ENCODE measurements at regions not wholly inside any gene's neighbourhood (a gene's known extent, or its start where the extent isn't known, plus 50 kb on each side); places are given as distances from the start of the nearest gene placed in this dataset.

- H3K36me3 Mint-ChIP-seq (ENCODE audit: insufficient read depth, unreplicated experiment), result no peaks in the 10 kb centered on the region
- CTCF ChIA-PET, result no interaction called here
- H3K27me3 Mint-ChIP-seq (ENCODE audit: insufficient read depth, unreplicated experiment), result no peaks in the 10 kb centered on the region
- no peaks in the 10 kb centered on the region for H3K27me3 ChIP-seq (replicated peaks; ENCODE audit: control insufficient read depth, insufficient read depth, low read length)
- peaks cover 8% of the 10 kb centered on the region; the same call in 1 of the 2 replicates for H3K9me3 ChIP-seq
- DNase-seq, result no peak
- H3K4me3 Mint-ChIP-seq (ENCODE audit: unreplicated experiment), result no peak overlapping the region
- peaks cover 14% of the 10 kb centered on the region for H3K4me1 ChIP-seq
- intact Hi-C loops (cut with micrococcal nuclease; ENCODE audit: unreplicated experiment), result loop anchor here (10.0 kb wide), 1 partner anchor 494 kb away; no protein-coding TSS in a partner anchor
- peaks cover 21% of the 10 kb centered on the region for H3K9me3 Mint-ChIP-seq (ENCODE audit: unreplicated experiment)
- no TSS peak for BruUV-seq (replicated peaks)
- H3K4me3 ChIP-seq (ENCODE audit: low read depth, low read length), result no peak overlapping the region
- H3K27ac Mint-ChIP-seq (ENCODE audit: unreplicated experiment), result no peak overlapping the region
- H3K36me3 ChIP-seq (ENCODE audit: control insufficient read depth, insufficient read depth, low read length), result no peaks in the 10 kb centered on the region
- TF ChIP-seq CTCF (IDR thresholded peaks at IDR 0.05; ENCODE audit: insufficient read depth in 1 of 2, low read depth in 1 of 2, low read length in 1 of 2, severe bottlenecking in 1 of 2, unreplicated experiment in 1 of 2), result no peak
- peaks cover 7% of the 10 kb centered on the region for H3K4me1 Mint-ChIP-seq (ENCODE audit: low read depth, unreplicated experiment)
- POLR2A ChIA-PET, result no interaction called here
Observed at GRCh38 chr1:219071209-219071608, 102.5 kb upstream of the LYPLAL1 start.

DNA sequence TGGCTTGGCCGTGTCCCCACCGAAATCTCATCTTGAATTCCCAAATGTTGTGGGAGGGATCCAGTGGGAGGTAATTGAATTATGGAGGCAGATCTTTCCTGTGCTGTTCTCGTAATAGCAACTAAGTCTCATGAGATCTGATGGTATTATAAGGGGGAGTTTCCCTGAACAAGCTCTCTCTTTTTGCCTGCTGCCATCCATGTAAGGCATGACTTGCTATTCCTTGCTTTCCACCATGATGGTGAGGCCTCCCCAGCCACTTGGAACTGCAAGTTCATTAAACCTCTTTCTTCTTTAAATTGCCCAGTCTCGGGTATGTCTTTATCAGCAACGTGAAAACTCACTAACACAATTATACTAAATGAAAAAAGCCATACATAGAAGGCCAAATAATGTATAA is 101.3 kb upstream of the LYPLAL1 start:
- Mint-ChIP-seq H3K36me3 (ENCODE audit: insufficient read depth, unreplicated experiment) (no peaks in the 10 kb centered on the region), H3K27ac (ENCODE audit: unreplicated experiment) (no peak overlapping the region), H3K27me3 (ENCODE audit: insufficient read depth, unreplicated experiment) (no peaks in the 10 kb centered on the region), H3K4me1 (ENCODE audit: low read depth, unreplicated experiment) (peaks cover 7% of the 10 kb centered on the region), H3K4me3 (ENCODE audit: unreplicated experiment) (no peak overlapping the region), H3K9me3 (ENCODE audit: unreplicated experiment) (peaks cover 21% of the 10 kb centered on the region)
- H3K27me3 ChIP-seq (replicated peaks; ENCODE audit: control insufficient read depth, insufficient read depth, low read length), result no peaks in the 10 kb centered on the region
- DNase-seq, result no peak
- CTCF ChIA-PET, result no interaction called here
- intact Hi-C loops (cut with micrococcal nuclease; ENCODE audit: unreplicated experiment), result loop anchor here (10.0 kb wide), 1 partner anchor 492 kb away; no protein-coding TSS in a partner anchor
- no TSS peak for BruUV-seq (replicated peaks)
- H3K4me1 ChIP-seq, result peaks cover 14% of the 10 kb centered on the region
- no peak overlapping the region for H3K4me3 ChIP-seq (ENCODE audit: low read depth, low read length)
- TF ChIP-seq CTCF (IDR thresholded peaks at IDR 0.05; ENCODE audit: insufficient read depth in 1 of 2, low read depth in 1 of 2, low read length in 1 of 2, severe bottlenecking in 1 of 2, unreplicated experiment in 1 of 2), result no peak
- H3K9me3 ChIP-seq, result peaks cover 8% of the 10 kb centered on the region; the same call in 1 of the 2 replicates
- no peaks in the 10 kb centered on the region for H3K36me3 ChIP-seq (ENCODE audit: control insufficient read depth, insufficient read depth, low read length)
- POLR2A ChIA-PET, result no interaction called here

- no peaks in the 10 kb centered on the region for H3K36me3 ChIP-seq (ENCODE audit: control insufficient read depth, insufficient read depth, low read length)
- no peak overlapping the region for H3K4me3 ChIP-seq (ENCODE audit: low read depth, low read length)
- CTCF ChIA-PET, result no interaction called here
- BruUV-seq (replicated peaks), result no TSS peak
- POLR2A ChIA-PET, result interaction anchor here (0.6 kb wide), 1 partner anchor 34 kb away, joined by 3 read pairs; no protein-coding TSS in a partner anchor
- Mint-ChIP-seq H3K27me3 (ENCODE audit: insufficient read depth, unreplicated experiment) (no peaks in the 10 kb centered on the region), H3K36me3 (ENCODE audit: insufficient read depth, unreplicated experiment) (peaks cover 5% of the 10 kb centered on the region), H3K27ac (ENCODE audit: unreplicated experiment) (no peak overlapping the region), H3K4me3 (ENCODE audit: unreplicated experiment) (no peak overlapping the region), H3K4me1 (ENCODE audit: low read depth, unreplicated experiment) (peaks cover 7% of the 10 kb centered on the region), H3K9me3 (ENCODE audit: unreplicated experiment) (peaks cover 21% of the 10 kb centered on the region)
- H3K4me1 ChIP-seq, result peaks cover 14% of the 10 kb centered on the region
- no peak for TF ChIP-seq CTCF (IDR thresholded peaks at IDR 0.05; ENCODE audit: insufficient read depth in 1 of 2, low read depth in 1 of 2, low read length in 1 of 2, severe bottlenecking in 1 of 2, unreplicated experiment in 1 of 2)
- H3K9me3 ChIP-seq, result peaks cover 8% of the 10 kb centered on the region; the same call in 1 of the 2 replicates
- no peak for DNase-seq
- H3K27me3 ChIP-seq (replicated peaks; ENCODE audit: control insufficient read depth, insufficient read depth, low read length), result no peaks in the 10 kb centered on the region
- intact Hi-C loops (cut with micrococcal nuclease; ENCODE audit: unreplicated experiment), result loop anchor here (10.0 kb wide), 1 partner anchor 491 kb away; no protein-coding TSS in a partner anchor
Observed at GRCh38 chr1:219074084-219074728, 99.5 kb upstream of the LYPLAL1 start.
